NCI-H1092 (cell line): ENCODE measurements at regions not wholly inside any gene's neighbourhood (a gene's known extent, or its start where the extent isn't known, plus 50 kb on each side); places are given as distances from the start of the nearest gene placed in this dataset.

Experiments used
- DNase-seq: peaks from one replicate; lab custom pipeline; 2025; lab: John Stamatoyannopoulos, UW

DNA sequence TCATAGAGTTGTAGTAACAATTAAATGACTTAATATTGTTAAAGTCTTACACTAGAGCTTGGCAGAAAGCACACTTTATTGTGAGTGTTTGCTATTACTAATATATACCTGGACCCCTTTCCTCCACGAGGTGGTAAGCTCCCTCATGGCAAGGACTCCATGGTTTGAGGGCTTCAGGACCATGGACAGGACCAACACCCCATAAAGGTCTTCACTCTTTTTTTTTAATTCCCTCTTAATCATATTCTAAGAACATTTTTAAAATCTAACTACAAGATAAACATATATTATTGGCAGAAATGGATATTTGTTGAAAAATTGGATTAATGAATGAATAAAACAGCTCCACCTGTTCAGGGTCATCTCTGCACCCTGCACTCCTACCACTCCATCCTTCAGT lies 154.5 kb downstream of the CBLN1 start:
- no peak for DNase-seq

DNA sequence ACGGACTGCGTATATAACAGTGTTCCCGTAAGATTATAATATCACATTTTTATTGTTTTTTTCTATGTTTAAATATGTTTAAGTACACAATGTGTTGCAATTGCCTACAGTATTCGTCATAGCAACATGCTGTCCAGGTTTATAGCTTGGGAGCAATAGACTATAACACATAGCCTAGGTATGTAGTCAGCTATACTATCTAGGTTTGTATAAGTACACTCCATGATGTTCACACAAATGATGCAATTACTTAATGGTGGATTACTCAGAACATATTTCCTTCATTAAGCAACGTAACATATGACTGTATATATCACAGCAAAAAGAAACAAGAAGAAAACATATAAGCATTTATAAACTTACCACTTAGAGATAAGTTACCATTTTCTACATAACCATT lies 160.0 kb downstream of the CBLN1 start:
- DNase-seq: no peak

DNA sequence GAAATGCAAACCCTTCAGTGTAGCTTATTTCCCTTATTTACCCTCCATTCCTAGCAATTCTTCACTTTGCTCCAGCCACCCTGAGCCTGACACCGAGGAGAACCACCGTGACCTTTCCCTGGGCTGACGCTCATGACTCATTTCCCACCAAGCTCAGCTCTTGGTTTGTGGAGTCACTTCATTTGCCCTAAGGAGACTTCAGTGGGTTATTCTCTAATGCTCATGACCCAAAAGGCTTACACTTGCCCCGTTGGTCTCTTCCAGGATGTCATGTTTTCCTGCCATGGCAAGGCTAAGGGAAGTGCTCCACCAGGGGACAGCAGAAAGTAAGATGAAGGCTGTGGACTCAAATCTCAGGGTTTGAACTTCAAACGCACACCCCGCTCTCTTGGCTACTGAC lies 161.0 kb downstream of the CBLN1 start:
- DNase-seq: no peak

GRCh38 chr16:49116873-49117272 lies 164.8 kb downstream of the CBLN1 start:
- DNase-seq: no peak

- DNase-seq: no peak
Observed at GRCh38 chr16:49115956-49116355, 165.7 kb downstream of the CBLN1 start.

DNA sequence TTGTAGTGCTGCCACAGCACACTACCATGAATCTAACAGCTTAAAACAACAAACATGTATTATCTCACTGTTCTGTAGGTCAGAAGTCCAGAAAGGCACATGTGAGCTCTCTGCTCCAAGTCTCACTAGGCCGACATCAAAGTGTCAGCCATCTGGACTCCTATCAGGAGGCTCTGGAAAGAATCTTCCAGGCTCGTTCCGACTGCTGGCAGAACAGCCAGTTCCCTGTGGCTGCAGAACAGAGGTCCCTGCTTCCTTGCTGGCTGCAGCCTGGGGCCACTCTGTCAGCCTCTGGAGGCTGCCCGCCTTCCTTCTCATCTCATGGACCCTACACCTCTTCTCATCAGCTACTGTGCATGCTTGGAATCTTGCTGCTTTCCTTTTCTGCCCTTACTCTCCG lies 168.9 kb downstream of the CBLN1 start:
- no peak for DNase-seq

DNA sequence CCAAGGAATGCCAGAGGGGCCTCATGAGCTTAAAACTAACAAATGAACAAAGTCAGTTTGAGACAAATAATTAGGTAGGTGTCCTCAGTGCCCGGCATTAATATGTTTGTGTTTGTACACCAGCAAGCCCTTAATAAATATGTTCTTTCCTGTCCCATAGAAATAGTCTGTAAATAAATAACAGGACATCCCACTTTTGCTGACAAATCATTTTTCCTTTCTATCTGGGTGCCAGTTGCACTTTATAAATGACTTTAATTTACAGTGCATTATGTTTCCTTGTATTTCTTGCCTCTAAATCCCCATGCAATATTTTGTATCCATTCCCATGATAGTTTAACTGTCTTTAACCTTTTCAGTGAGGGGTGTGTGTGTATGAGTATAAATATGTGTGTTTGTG lies 170.3 kb downstream of the CBLN1 start:
- DNase-seq: no peak

DNA sequence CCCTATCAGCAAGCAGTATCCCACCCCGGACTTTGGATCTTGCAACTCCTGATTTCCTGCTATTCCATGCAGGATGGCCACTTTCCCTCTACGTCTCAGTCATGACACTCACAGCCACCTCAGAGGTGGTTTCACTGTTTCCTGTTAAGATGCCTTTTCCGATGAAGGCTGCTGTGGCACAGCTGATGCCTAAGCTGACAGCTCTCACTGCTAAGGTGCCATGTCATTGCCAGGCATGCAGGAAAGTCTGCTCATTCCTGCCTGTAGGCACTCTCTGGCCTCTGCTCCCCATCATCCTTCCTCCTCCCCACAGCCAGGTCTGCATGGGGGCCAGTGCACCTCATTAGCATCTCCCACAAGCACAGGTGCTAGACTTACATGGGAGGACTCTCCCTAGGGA lies 173.0 kb downstream of the CBLN1 start:
- no peak for DNase-seq

GRCh38 chr16:49103298-49103697 lies 178.3 kb downstream of the CBLN1 start:
- DNase-seq: no peak

DNA sequence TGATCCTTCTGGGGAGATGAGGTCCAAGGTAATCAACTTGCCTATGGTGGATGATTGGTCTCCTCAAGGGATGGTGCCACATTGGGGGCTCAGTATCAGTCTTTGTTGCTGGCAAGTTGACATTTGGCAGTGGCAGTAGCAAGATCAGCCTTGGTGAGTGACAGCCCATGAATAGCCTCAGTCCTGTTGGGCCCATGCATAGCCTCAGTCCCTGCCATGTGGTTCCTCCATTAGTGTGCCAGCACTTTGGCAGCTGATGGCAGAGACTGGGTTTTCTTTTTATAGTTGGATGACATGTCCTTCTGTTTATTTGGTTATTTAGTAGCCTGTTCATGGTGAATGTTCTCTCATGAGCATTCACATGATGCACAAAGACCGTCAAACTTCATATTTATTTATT lies 179.6 kb downstream of the CBLN1 start:
- no peak for DNase-seq

- no peak for DNase-seq
Observed at GRCh38 chr16:49100366-49100765, 181.3 kb downstream of the CBLN1 start.

- DNase-seq: no peak
Observed at GRCh38 chr16:49097964-49098363, 183.7 kb downstream of the CBLN1 start.

GRCh38 chr16:49096176-49096945 lies 185.3 kb downstream of the CBLN1 start:
- no peak for DNase-seq

DNA sequence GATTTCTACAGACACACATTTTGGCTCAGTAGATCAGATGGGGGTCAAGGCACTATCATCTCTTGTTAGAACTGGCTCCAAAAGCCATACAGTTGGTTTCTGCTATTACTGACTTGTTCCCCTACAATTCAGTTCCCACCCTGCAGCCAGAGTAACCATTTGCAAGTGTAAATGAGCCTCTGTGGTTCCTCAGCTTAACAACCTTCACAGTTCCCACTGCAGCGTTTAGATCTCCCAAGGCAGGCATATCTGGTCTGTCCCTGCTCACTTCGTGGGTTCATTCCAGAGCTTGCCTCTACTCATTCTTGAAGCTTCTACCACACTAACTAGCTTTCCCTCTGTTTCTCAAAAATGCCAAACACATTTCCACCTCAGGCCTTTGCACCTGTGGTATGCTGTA lies 186.1 kb downstream of the CBLN1 start:
- DNase-seq: no peak

- no peak for DNase-seq
Observed at GRCh38 chr16:49094471-49094870, 187.2 kb downstream of the CBLN1 start.

GRCh38 chr16:49093939-49094338 lies 187.7 kb downstream of the CBLN1 start:
- DNase-seq: no peak

- DNase-seq: no peak
Observed at GRCh38 chr16:49092704-49093103, 188.9 kb downstream of the CBLN1 start.

GRCh38 chr16:49089533-49089932 lies 192.1 kb downstream of the CBLN1 start:
- no peak for DNase-seq

GRCh38 chr16:49089039-49089438 lies 192.6 kb downstream of the CBLN1 start:
- no peak for DNase-seq

DNA sequence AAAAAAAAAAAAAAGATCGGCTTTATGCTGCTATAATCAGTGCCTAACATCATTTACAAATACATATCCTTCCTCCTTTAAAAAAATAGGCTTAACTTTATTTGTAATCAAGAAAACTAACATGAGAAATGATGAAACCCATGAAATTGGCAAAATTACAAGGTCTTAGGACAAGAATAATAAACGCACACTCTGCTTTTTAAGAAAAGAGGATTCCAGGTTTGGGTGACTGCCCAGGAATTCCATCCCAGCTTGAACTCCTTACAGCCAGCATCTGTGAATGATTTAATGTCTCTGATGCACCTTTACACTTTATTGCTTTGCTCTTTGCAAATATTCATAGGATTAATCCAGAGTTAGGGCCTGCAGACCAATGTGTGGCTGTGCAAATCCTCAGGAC lies 196.0 kb downstream of the CBLN1 start:
- DNase-seq: no peak

DNA sequence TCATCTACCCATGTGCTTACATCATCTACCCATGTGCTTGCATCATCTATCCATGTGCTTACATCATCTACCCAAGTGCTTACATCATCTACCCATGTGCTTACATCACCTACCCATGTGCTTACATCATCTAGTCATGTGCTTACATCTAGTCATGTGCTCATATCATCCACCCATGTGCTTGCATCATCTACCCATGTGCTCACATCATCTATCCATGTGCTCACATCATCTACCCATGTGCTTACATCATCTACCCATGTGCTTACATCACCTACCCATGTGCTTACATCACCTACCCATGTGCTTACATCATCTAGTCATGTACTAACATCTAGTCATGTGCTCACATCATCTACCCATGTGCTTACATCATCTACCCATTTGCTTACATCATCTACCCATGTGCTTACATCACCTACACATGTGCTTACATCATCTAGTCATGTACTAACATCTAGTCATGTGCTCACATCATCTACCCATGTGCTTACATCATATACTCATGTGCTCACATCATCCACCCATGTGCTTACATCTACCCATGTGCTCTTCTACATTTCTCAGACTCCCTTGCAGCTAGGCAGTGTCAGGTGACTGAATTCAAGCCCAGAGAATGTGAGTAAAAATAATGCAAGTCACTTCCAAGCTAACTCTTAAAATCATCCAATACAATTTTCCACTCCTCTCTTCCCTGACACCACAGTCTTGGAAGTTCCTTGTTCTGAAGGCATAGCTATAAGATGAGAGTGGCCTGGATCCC lies 196.8 kb downstream of the CBLN1 start:
- no peak for DNase-seq

DNA sequence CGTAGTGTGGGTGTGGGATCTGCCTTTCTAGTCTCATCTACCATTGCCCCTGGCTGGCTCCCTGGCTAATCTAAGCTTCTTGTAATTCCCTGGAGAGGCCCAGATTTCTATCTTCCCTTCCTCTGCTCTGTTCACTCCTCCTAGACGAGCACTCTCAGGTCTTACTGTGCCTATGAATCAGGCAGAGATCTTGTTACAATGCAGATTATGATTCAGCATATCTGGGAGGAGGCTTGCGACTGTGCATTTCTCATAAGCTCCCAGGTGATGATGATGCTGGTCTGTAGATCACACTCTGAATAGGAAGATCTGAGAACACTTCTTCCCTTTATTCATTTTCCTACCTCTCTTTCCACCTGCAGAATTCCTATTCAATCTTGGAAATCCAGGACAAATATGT lies 200.1 kb downstream of the CBLN1 start:
- DNase-seq: no peak

DNA sequence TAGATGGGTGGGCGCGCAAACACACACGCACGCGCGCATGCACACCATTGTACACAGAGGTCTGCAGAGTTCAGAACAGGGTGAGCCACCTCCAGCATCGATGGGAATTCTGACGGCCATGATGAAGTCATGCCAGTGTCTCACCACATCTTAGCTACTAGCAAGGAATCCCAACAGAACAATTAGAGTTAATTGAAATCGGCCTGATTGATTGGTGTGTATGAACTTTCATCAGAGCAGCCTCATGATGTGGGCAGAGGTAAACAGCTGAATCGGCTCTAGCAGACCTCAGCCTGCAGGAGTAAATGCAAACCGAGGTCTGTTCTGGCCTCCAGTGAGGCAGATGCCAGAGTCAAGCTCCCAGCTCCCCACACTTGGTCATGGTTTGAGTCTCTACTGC lies 200.6 kb downstream of the CBLN1 start:
- DNase-seq: no peak

DNA sequence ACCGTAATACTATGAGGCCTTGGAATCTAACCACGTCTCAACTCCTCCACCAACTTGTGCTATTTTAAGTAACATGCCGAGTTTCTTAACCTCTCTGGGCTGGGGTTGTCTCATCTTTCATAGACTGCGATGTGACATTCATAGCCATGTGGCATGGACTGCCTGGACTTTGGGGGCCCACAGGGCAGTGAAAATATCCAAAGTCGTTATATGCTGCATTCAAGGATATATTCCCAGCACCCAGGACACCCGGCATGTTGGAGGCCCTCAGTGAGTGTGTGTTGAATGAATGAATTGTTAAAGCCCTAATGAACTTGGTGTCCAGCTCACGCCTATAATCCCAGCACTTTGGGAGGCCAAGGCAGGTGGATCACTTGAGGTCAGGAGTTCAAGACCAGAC lies 203.1 kb downstream of the CBLN1 start:
- DNase-seq: no peak
